Keratinocyte (primary cell): ENCODE measurements at regions not wholly inside any gene's neighbourhood (a gene's known extent, or its start where the extent isn't known, plus 50 kb on each side); places are given as distances from the start of the nearest gene placed in this dataset.

Experiments used
- DNase-seq: peaks from one replicate; pipeline ENCODE4 v3.0.0-alpha.2; 2011; ENCODE audit warnings: low read depth, missing footprints, low spot score
- FAIRE-seq: peaks from 2 replicates; lab custom pipeline; 2011; peaks lifted over from hg19 to GRCh38; lab: Jason Lieb, UNC
- H2AFZ ChIP-seq: 2 replicates; pipeline ENCODE4 v1.6.0; 2012; ENCODE audit warnings: low read length, control low read depth, inconsistent platforms; ENCODE audit not compliant: control insufficient read depth
- H3K27ac ChIP-seq: 2 replicates; pipeline ENCODE4 v1.5.1; 2011; ENCODE audit warnings: low read length; ENCODE audit not compliant: control insufficient read depth, insufficient read depth
- H3K27me3 ChIP-seq: 3 replicates; pipeline ENCODE4 v1.6.0; 2011; ENCODE audit warnings: low read length; ENCODE audit not compliant: control insufficient read depth, insufficient read depth; ENCODE audit errors: extremely low read depth
- H3K36me3 ChIP-seq, 2 experiments: 2 replicates in 1 of 2; 3 replicates in 1 of 2; pipeline ENCODE4 v1.5.1; 2011; ENCODE audit warnings: low read length in 2 of 2, mild to moderate bottlenecking in 1 of 2; ENCODE audit not compliant: control insufficient read depth in 2 of 2, insufficient read depth in 2 of 2; ENCODE audit errors: extremely low read depth in 1 of 2
- H3K4me1 ChIP-seq: 3 replicates; pipeline ENCODE4 v1.5.1; 2011; ENCODE audit warnings: low read length; ENCODE audit not compliant: control insufficient read depth, insufficient read depth; ENCODE audit errors: extremely low read depth
- H3K4me2 ChIP-seq: 3 replicates; pipeline ENCODE4 v1.6.0; 2011; ENCODE audit warnings: low read depth, low read length; ENCODE audit not compliant: control insufficient read depth, insufficient read depth; ENCODE audit errors: extremely low read depth
- H3K4me3 ChIP-seq, 3 experiments: fragments of 200-600 bp in 1 of 3; sonication (generic) in 1 of 3; 2 replicates in 2 of 3; 3 replicates in 1 of 3; pipeline ENCODE4 v1.5.1; 2011 to 2016; ENCODE audit warnings: low read length in 3 of 3, mild to moderate bottlenecking in 3 of 3, control low read depth in 2 of 3, inconsistent platforms in 1 of 3, low read depth in 1 of 3, mixed read lengths in 1 of 3, mixed run types in 1 of 3, moderate library complexity in 1 of 3; ENCODE audit not compliant: control insufficient read depth in 2 of 3, insufficient read depth in 2 of 3; ENCODE audit errors: extremely low read depth in 1 of 3
- H3K79me2 ChIP-seq: 2 replicates; pipeline ENCODE4 v1.6.0; 2012; ENCODE audit warnings: low read length; ENCODE audit not compliant: control insufficient read depth, insufficient read depth
- H3K9ac ChIP-seq: 3 replicates; pipeline ENCODE4 v1.6.0; 2011; ENCODE audit warnings: low read length; ENCODE audit not compliant: control insufficient read depth, insufficient read depth; ENCODE audit errors: extremely low read depth
- H3K9me1 ChIP-seq: 3 replicates; pipeline ENCODE4 v1.6.0; 2011; ENCODE audit warnings: low read length; ENCODE audit not compliant: control insufficient read depth, insufficient read depth; ENCODE audit errors: extremely low read depth
- H3K9me3 ChIP-seq: 2 replicates; pipeline ENCODE4 v1.5.1; 2012; ENCODE audit warnings: low read depth, low read length; ENCODE audit not compliant: control insufficient read depth
- H4K20me1 ChIP-seq: 3 replicates; pipeline ENCODE4 v1.6.0; 2011; ENCODE audit warnings: low read length; ENCODE audit not compliant: control insufficient read depth, insufficient read depth; ENCODE audit errors: extremely low read depth
- CTCF ChIP-seq, 3 experiments: IDR thresholded peaks in 1 of 3; conservative IDR thresholded peaks in 1 of 3; optimal IDR thresholded peaks in 1 of 3; 2 replicates in 2 of 3; 3 replicates in 1 of 3; pipeline versions ENCODE3 to v1.5.1; 2011; ENCODE audit warnings: low read length in 3 of 3, mild to moderate bottlenecking in 3 of 3, moderate library complexity in 2 of 3, control low read depth in 1 of 3, inconsistent platforms in 1 of 3; ENCODE audit not compliant: insufficient read depth in 2 of 3; ENCODE audit errors: extremely low read depth in 1 of 3
- EZH2 ChIP-seq: IDR thresholded peaks from one replicate; pipeline ENCODE4 v1.6.1; 2012; ENCODE audit warnings: inconsistent platforms, mild to moderate bottlenecking, low read length, moderate library complexity
- dilution Hi-C: fragments of 300-500 bp; cut with MboI; formaldehyde crosslinking; loops from one replicate; pipeline ENCODE4 v1.7.0; 2020; ENCODE audit warnings: low sequenced_read_pairs; ENCODE audit not compliant: extremely low pct_ligation_motif_present

- FAIRE-seq (no peak), DNase-seq (no peak)
- Histone ChIP-seq H3K9ac (no peak overlapping the region), H3K9me3 (no peaks in the 10 kb centered on the region), H3K36me3 (no peaks in the 10 kb centered on the region), H3K27me3 (no peaks in the 10 kb centered on the region), H2AFZ (no peak overlapping the region), H3K4me1 (no peaks in the 10 kb centered on the region), H3K9me1 (no peaks in the 10 kb centered on the region), H3K27ac (no peak overlapping the region), H3K79me2 (no peaks in the 10 kb centered on the region), H4K20me1 (no peaks in the 10 kb centered on the region), H3K4me3 (no peak overlapping the region), H3K4me2 (no peak overlapping the region)
- dilution Hi-C loops = no loop called here
- TF ChIP-seq EZH2 (no peak), CTCF (optimal IDR thresholded peaks at IDR 0.05 in 1 of 3, IDR thresholded peaks at IDR 0.05 in 1 of 3, conservative IDR thresholded peaks at IDR 0.05 in 1 of 3; ENCODE audit: extremely low read depth in 1 of 3, insufficient read depth in 2 of 3, low read length in 3 of 3) (no peak)
Observed at GRCh38 chr2:123035541-123035940, 989.5 kb upstream of the CNTNAP5 start.

- Histone ChIP-seq H3K4me2 (no peak overlapping the region), H3K9me1 (no peaks in the 10 kb centered on the region), H3K4me1 (no peaks in the 10 kb centered on the region), H3K79me2 (no peaks in the 10 kb centered on the region), H4K20me1 (no peaks in the 10 kb centered on the region), H3K27me3 (no peaks in the 10 kb centered on the region), H3K27ac (no peak overlapping the region), H3K36me3 (no peaks in the 10 kb centered on the region), H2AFZ (no peak overlapping the region), H3K9me3 (no peaks in the 10 kb centered on the region), H3K9ac (no peak overlapping the region), H3K4me3 (no peak overlapping the region)
- TF ChIP-seq CTCF (optimal IDR thresholded peaks at IDR 0.05 in 1 of 3, IDR thresholded peaks at IDR 0.05 in 1 of 3, conservative IDR thresholded peaks at IDR 0.05 in 1 of 3; ENCODE audit: extremely low read depth in 1 of 3, insufficient read depth in 2 of 3, low read length in 3 of 3) (no peak), EZH2 (no peak)
- DNase-seq (no peak), FAIRE-seq (no peak)
- dilution Hi-C loops = no loop called here
Observed at GRCh38 chr2:123036300-123036699, 988.8 kb upstream of the CNTNAP5 start.
